Glutamatergic neuron (in vitro differentiated cells): ENCODE measurements at regions not wholly inside any gene's neighbourhood (a gene's known extent, or its start where the extent isn't known, plus 50 kb on each side); places are given as distances from the start of the nearest gene placed in this dataset.

Experiments
- DNase-seq: peaks from one replicate; pipeline ENCODE4 v3.0.0; 2022
- H3K27ac Mint-ChIP-seq: one replicate; pipeline ENCODE4 v1.8.0; 2020; ENCODE audit warnings: mild to moderate bottlenecking, mixed read lengths, inconsistent platforms; ENCODE audit not compliant: unreplicated experiment
- H3K27me3 Mint-ChIP-seq: one replicate; pipeline ENCODE4 v1.8.0; 2020; ENCODE audit warnings: mild to moderate bottlenecking, moderate library complexity, mixed read lengths, inconsistent platforms; ENCODE audit not compliant: unreplicated experiment
- H3K36me3 Mint-ChIP-seq: one replicate; pipeline ENCODE4 v1.8.0; 2020; ENCODE audit warnings: mild to moderate bottlenecking, mixed read lengths, inconsistent platforms; ENCODE audit not compliant: unreplicated experiment
- H3K4me1 Mint-ChIP-seq: one replicate; pipeline ENCODE4 v1.8.0; 2020; ENCODE audit warnings: mild to moderate bottlenecking, low read depth, mixed read lengths, inconsistent platforms; ENCODE audit not compliant: unreplicated experiment
- H3K4me3 Mint-ChIP-seq: one replicate; pipeline ENCODE4 v1.8.0; 2020; ENCODE audit warnings: mild to moderate bottlenecking, mixed read lengths, inconsistent platforms; ENCODE audit not compliant: unreplicated experiment
- H3K9me3 Mint-ChIP-seq: one replicate; pipeline ENCODE4 v1.8.0; 2020; ENCODE audit warnings: mild to moderate bottlenecking, moderate library complexity, mixed read lengths, inconsistent platforms; ENCODE audit not compliant: unreplicated experiment
- TF ChIP-seq, protein P1 (sequence below): fragments of 200-600 bp; sonication (generic); IDR thresholded peaks from one replicate; pipeline ENCODE4 v1.5.0; 2021; ENCODE audit not compliant: partially characterized antibody, unreplicated experiment

DNA sequence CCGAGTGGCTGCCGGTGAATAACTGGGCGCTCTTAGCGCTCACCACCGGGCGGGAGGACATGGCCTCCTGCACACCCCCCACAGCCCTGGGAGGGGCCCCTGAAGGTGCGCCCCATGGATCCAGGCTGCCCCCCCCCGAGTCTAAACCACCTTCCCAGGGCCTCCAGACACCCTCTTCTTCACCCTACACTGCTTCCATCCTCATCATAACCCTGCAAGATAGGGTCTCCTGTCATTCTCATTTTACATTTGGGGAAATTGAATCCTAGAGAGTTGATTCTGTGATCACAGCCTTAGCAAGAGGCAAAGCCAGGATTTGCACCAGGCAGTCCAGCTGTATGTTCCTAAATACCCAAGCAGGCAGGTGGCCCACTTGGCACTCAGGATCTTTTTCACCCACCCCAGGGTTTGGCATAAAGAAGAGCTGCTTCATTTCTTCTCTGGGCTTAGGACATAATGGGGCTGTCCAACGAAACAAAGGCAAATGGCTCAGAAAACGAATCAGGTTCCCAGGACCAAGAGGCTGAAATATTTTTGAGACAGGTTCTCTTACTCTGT is 110.8 kb downstream of the PTPRS start:
- TF ChIP-seq, protein P1, sequence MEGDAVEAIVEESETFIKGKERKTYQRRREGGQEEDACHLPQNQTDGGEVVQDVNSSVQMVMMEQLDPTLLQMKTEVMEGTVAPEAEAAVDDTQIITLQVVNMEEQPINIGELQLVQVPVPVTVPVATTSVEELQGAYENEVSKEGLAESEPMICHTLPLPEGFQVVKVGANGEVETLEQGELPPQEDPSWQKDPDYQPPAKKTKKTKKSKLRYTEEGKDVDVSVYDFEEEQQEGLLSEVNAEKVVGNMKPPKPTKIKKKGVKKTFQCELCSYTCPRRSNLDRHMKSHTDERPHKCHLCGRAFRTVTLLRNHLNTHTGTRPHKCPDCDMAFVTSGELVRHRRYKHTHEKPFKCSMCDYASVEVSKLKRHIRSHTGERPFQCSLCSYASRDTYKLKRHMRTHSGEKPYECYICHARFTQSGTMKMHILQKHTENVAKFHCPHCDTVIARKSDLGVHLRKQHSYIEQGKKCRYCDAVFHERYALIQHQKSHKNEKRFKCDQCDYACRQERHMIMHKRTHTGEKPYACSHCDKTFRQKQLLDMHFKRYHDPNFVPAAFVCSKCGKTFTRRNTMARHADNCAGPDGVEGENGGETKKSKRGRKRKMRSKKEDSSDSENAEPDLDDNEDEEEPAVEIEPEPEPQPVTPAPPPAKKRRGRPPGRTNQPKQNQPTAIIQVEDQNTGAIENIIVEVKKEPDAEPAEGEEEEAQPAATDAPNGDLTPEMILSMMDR = no peak
- DNase-seq = no peak
- H3K36me3 Mint-ChIP-seq = no peaks in the 10 kb centered on the region
- H3K4me3 Mint-ChIP-seq = no peak overlapping the region
- no peaks in the 10 kb centered on the region for H3K4me1 Mint-ChIP-seq
- peaks cover 17% of the 10 kb centered on the region for H3K27me3 Mint-ChIP-seq
- H3K9me3 Mint-ChIP-seq = peaks cover 14% of the 10 kb centered on the region
- peak overlapping the region; percentile 59 for H3K27ac Mint-ChIP-seq

DNA sequence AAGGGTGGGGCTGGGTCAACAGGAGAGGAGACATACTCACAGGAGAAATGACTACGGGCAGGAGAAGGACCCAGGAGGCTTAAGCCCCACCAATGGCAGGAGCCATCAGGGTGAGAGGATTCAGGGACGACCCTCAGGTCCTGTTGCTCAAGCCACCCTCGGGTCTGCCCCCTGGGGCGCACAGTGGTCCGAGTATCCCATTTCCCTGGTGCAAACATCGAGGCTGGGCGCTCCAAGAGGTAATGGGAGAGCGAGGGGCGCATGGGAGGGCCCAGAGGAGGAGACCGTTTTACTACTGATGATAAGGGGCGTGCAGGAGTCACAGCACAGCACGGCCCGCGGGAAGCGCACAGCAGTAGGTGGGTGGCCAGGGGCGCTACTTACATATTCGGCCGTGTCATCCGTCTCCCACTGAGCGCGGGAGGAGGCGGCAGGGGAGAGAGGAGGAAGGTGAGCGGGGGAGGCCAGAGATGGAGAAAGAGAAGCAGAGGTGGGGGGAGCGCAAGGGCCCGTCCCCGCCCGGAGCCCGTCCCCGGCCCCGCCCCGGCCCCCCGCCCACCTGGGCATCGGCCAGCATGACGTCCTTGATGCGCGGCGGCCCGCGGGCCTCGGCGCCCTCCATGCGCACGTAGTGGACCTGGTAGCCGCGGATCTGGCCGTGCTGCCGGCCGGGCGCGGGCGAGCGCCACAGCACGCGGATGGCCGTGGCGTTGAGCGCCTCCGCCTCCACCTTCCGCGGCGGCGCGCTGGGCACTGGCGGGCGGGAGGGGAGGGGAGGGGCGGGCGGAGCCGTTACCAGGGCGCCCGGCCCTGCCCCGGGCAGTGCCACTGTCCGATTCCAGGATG is 111.5 kb downstream of the PTPRS start:
- Mint-ChIP-seq H3K4me3 (no peak overlapping the region), H3K36me3 (no peaks in the 10 kb centered on the region)
- TF ChIP-seq, protein P1 = no peak

DNA sequence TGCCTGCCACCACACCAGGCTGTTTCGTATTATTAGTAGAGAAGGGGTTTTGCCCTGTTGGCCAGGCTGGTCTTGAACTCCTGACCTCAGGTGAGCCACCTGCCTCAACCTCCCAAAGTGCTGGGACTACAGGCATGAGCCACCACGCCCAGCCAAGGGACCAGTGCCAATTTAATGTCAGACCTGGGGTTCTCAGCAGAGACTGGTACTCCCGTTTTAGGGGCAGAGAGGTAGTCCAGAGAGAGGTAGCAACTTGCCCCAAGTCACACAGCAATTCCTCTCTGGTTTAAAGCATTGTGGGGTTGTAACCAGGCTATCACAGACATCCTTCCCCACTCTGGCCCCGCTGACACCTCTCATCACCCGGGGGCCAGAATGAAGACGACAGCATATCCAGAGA is 112.1 kb downstream of the PTPRS start:
- TF ChIP-seq, protein P1 = no peak
- Mint-ChIP-seq H3K27me3 (peaks cover 21% of the 10 kb centered on the region), H3K36me3 (no peaks in the 10 kb centered on the region), H3K4me1 (no peaks in the 10 kb centered on the region), H3K27ac (peak overlapping the region; percentile 12), H3K9me3 (peaks cover 14% of the 10 kb centered on the region), H3K4me3 (no peak overlapping the region)
- no peak for DNase-seq

More for the DNA sequence above, 111.5 kb downstream of the PTPRS start:
- no peak for DNase-seq
- H3K4me1 Mint-ChIP-seq = no peaks in the 10 kb centered on the region
- H3K27ac Mint-ChIP-seq = peak overlapping the region; percentile 12
- H3K27me3 Mint-ChIP-seq = peaks cover 18% of the 10 kb centered on the region
- peaks cover 14% of the 10 kb centered on the region for H3K9me3 Mint-ChIP-seq

DNA sequence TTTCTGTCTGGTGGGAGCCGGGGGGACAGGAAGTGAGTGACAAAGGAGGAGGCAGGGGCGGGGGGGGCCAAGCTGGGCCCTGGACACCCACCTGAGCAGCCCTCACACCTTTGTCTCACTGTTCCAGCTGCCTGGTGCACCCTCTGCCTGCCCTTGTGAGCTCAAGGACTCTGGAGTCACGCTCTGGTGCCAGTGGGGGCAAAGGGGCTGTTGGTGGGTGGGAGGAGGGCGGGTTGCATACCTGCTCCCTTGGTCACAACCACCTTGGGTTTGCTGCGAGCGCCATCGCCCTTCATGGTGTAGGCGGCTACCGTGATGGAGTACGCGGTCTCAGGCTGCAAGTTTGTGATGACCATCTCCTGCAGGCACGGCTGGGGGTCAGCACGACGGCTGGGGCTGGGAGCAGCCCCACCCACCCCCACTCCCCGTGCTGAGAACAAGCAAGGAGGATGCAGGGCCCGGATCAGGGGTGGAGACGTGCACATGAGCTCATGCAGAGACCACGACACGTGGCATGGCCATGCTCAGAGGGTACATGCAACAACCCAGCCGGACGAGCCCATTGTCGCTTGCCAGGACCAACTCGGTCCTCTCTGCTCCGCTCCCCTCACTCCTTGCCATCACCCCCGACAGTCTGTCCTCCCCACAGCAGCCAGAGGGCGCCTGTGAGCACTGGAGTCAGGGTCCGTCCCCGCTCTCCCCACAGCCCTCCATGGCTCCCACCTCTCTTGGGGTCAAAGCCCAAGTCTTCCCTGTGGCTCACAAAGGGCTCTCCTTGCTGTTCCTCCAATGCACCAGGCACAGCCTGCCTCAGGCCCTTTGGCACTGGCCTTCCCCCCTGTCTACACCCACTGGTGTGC is 114.9 kb downstream of the PTPRS start:
- DNase-seq = peak; percentile 73
- TF ChIP-seq, protein P1 = peak; percentile 52
- Mint-ChIP-seq H3K27ac (no peak overlapping the region), H3K27me3 (peaks cover 29% of the 10 kb centered on the region), H3K9me3 (peaks cover 23% of the 10 kb centered on the region), H3K4me1 (no peaks in the 10 kb centered on the region), H3K36me3 (peaks cover 4% of the 10 kb centered on the region), H3K4me3 (no peak overlapping the region)
